Posterior vena cava (tissue), 2 donors: ENCODE measurements at regions not wholly inside any gene's neighbourhood (a gene's known extent, or its start where the extent isn't known, plus 50 kb on each side); places are given as distances from the start of the nearest gene placed in this dataset.

Experiments used
- DNase-seq: peaks from one replicate; pipeline ENCODE4 v3.0.0-alpha.2; 2020; ENCODE audit warnings: low spot score
- intact Hi-C, 2 donors: fragments of 100-400 bp; cut with DNase I; formaldehyde crosslinking; loops; one replicate each; pipeline versions ENCODE4 v1.14.1 to v1.14.2; 2022 to 2023
- donor health status: DM: yes; HTN: yes; CAD: no.
- donor health status: DM: yes; HTN: yes; CAD: no.

- intact Hi-C loops = no loop called here
Measured at GRCh38 chr19:27767234-27767633, 1445.7 kb downstream of the UQCRFS1 start.

DNA sequence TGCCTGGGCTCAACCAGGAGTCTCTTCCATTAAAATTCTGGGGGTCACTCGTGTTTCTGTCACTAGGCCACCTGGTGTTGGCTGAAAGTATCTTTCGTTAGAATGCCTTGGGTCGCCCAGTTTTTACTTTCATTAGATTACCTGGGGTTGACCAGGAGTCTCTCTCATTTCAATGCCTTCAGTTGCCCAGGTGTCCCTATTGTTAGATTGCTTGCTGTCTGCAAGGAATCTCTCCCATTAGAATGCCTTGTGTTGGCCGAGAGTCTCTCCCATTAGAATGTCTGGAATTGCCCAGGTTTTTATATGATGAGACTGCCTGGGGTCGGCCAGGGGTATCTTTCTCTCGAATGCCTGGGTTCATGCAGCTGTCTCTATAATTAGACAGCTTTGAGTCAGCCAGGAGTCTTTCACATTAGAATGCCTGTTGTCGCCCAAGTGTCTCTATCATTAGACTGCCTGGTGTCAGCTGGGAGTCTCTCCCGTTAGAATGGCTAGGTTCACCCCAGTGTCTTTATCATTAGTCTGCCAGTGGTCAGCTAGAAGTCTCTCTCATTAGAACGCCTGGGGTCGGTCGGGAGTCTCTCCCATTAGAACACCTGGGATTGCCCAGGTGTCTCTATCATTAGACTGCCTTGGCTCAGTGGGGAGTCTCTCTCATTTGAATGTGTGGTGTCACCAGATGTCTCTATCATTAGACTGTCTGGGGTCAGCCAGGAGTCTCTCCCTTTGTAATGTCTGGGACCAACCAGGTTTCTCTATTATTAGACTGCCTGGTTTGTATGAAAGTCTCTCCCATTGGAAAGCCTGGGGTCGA lies 1446.8 kb downstream of the UQCRFS1 start:
- DNase-seq = peak; percentile 22

More at GRCh38 chr19:27767234-27767633, 1445.7 kb downstream of the UQCRFS1 start:
- DNase-seq = peak; percentile 3

GRCh38 chr19:27765397-27765796 lies 1447.6 kb downstream of the UQCRFS1 start:
- peak; percentile 8 for DNase-seq
- intact Hi-C loops = no loop called here

More for the DNA sequence above, 1446.8 kb downstream of the UQCRFS1 start:
- intact Hi-C loops = no loop called here

GRCh38 chr19:27764186-27764804 lies 1448.7 kb downstream of the UQCRFS1 start:
- peak; percentile 34 for DNase-seq
- intact Hi-C loops = no loop called here

GRCh38 chr19:27762933-27763332 lies 1450.0 kb downstream of the UQCRFS1 start:
- intact Hi-C loops = no loop called here
- peak; percentile 18 for DNase-seq

GRCh38 chr19:27759896-27760295 lies 1453.1 kb downstream of the UQCRFS1 start:
- DNase-seq = peak; percentile 25
- intact Hi-C loops = no loop called here

- intact Hi-C loops = no loop called here
- no peak for DNase-seq
Measured at GRCh38 chr19:27758626-27759505, 1454.1 kb downstream of the UQCRFS1 start.

GRCh38 chr19:27754700-27755099 lies 1458.3 kb downstream of the UQCRFS1 start:
- intact Hi-C loops = no loop called here
- peak; percentile 3 for DNase-seq

- intact Hi-C loops = no loop called here
- DNase-seq = peak; percentile 0
Measured at GRCh38 chr19:27753622-27754021, 1459.3 kb downstream of the UQCRFS1 start.

DNA sequence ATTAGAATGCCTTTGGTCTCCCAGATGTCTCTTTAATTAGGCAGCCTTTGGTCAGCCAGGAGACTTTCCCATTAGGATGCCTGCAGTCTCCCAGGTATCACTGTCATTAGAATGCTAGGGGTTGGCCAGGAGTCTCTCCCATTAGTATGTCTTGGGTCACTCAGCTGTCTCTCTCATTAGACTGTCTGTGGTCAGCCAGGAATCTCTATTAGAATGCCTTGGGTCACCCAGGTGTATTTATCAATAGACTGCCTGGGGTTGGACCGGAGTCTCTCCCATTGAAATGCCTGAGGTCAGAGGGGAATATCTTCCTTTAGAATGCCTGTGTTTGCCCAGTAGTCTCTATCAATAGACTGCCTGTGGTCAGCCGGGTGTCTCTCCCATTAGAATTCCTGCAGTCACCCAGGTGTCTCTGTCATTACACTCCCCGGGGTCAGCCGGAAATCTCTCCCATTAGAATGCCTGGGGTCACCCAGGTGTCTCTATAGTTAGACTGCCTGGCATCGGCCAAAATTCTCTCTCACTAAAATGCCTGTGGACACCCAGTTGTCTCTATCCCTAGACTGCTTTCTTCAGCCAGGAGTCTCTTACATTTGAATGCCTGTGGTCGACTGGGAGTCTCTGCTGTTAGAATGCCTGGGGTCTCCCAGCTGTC lies 1460.3 kb downstream of the UQCRFS1 start:
- peak; percentile 26 for DNase-seq

GRCh38 chr19:27751044-27751391 lies 1461.9 kb downstream of the UQCRFS1 start:
- no peak for DNase-seq

More for the DNA sequence above, 1460.3 kb downstream of the UQCRFS1 start:
- intact Hi-C loops = no loop called here

GRCh38 chr19:27750391-27751043 lies 1462.4 kb downstream of the UQCRFS1 start:
- DNase-seq = no peak
- intact Hi-C loops = no loop called here

More at GRCh38 chr19:27751044-27751391, 1461.9 kb downstream of the UQCRFS1 start:
- intact Hi-C loops = no loop called here

DNA sequence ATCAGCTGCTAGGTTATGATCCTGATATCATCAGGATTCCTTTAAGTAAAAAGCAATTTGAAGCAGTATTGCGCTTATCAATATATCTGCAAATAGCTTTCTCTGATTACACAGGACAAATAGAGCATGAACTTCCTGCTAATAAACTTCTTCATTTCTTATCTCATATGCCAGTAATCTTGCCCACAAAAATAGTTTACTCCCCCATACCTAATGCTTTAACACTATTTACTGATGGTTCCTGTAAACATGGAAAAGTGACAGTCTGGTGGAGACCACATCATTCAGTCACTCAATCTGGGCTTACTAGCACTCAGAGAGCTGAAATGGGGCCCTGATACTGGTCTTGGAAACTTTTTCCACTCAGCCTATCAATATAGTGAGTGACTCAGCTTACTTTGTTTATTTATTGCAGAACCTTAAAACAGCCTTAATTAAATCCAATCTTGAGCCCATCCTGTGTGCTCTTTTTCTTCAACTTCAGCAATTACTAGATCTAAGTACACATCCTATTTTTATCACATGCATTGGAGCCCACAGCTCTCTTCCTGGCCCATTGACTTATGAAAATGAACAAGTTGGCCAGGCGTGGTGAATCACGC lies 1464.3 kb downstream of the UQCRFS1 start:
- intact Hi-C loops = no loop called here

DNA sequence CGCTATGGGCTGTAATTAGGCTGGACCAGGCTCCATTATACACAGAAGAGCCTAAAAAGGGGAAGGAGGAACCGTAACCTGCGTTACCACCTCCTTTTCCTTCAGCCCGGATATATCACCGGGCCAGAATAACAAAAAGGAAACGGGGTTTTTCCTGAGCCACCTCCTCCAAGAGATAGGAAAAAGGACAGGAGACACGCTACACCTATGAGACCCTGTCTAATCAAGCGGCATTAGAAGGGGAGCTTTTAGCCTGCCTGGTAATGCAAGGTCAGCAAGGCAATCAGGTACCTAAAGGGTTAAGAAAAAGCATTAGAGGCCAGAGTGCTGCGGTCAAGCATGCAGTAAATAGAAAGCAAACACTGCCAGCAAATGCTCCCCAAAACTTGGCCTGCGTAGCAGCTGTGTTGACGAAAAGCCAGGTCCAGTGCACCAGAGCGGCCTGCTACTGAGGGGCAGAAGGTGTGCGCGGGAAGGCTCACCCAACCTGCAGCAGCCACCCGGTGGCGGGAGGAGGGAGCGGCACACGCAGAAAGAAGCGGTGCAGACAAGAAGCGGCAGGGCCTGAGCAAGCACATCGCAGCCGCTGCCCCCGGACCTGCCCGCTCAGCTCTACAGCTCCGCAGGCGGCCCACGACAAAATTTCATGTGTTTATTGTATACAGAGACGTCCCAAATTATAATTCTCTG lies 1466.1 kb downstream of the UQCRFS1 start:
- DNase-seq = peak; percentile 78
- intact Hi-C loops = no loop called here

More for the DNA sequence above, 1464.3 kb downstream of the UQCRFS1 start:
- DNase-seq = no peak

DNA sequence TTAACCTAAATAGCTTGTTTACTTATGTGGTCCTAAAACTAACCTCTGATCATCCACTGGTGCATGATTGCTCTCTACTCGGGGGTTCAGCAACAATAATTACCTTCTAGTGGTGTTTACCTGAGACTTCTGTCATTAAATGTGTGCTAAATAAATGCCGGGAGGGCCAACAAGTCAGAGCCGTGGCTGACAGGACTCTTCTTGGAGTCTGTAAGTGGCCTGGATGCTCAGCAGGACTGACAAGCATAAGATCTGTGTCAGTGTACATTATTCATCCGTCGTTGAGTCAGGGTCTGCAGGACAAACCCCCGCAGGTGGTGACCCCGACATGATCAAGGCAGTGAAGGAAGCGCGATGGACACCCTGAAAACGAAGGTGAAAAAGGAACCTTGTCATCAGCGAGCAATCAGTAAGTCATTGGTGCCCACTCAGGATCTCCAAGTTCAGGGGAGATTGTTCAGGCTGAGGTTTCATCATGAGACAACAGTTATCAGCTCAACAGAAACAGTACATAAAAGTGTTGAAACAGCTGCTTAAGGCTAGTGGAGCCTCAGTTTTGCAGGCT lies 1466.9 kb downstream of the UQCRFS1 start:
- intact Hi-C loops = no loop called here
- DNase-seq = peak; percentile 40

GRCh38 chr19:27744926-27745768 lies 1467.8 kb downstream of the UQCRFS1 start:
- DNase-seq = peak; percentile 24
- intact Hi-C loops = no loop called here

GRCh38 chr19:27742041-27742440 lies 1470.9 kb downstream of the UQCRFS1 start:
- DNase-seq = no peak
- intact Hi-C loops = no loop called here
